ENCODE measurements at regions not wholly inside any gene's neighbourhood (a gene's known extent, or its start where the extent isn't known, plus 50 kb on each side); places are given as distances from the start of the nearest gene placed in this dataset.
"Not testable (repeated sequence)": the region's sequence is repeated elsewhere in the genome, so short reads cannot be mapped to it uniquely, and the experiment has no call there.

DNA sequence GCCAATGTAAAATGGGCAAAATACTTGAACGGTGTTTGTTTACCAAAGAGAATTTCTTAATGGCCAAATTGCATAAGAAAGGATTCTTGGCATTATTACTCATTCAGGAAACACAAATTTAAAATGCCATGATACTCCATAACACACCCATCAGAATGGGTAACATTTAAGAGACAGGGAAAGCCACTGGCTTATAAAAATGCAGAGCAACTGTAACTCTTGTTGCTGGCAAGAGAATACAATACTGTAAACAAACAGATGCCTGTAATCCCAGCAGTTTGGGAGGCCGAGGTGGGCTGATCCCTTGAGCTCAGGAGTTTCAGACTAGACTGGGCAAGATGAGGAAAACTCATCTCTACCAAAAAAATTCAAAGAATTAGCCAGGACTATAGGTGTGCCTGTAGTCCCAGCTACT is 125.8 kb upstream of the NBPF11 start:
- TF ChIP-seq, protein P1, sequence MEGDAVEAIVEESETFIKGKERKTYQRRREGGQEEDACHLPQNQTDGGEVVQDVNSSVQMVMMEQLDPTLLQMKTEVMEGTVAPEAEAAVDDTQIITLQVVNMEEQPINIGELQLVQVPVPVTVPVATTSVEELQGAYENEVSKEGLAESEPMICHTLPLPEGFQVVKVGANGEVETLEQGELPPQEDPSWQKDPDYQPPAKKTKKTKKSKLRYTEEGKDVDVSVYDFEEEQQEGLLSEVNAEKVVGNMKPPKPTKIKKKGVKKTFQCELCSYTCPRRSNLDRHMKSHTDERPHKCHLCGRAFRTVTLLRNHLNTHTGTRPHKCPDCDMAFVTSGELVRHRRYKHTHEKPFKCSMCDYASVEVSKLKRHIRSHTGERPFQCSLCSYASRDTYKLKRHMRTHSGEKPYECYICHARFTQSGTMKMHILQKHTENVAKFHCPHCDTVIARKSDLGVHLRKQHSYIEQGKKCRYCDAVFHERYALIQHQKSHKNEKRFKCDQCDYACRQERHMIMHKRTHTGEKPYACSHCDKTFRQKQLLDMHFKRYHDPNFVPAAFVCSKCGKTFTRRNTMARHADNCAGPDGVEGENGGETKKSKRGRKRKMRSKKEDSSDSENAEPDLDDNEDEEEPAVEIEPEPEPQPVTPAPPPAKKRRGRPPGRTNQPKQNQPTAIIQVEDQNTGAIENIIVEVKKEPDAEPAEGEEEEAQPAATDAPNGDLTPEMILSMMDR (IDR thresholded peaks at IDR 0.05): not testable (repeated sequence)
- not testable (repeated sequence) for TF ChIP-seq POLR2A (IDR thresholded peaks at IDR 0.05)

All from testis (tissue), 2 donors.